BE2C (cell line): ENCODE measurements at regions not wholly inside any gene's neighbourhood (a gene's known extent, or its start where the extent isn't known, plus 50 kb on each side); places are given as distances from the start of the nearest gene placed in this dataset.
"Not testable (repeated sequence)": the region's sequence is repeated elsewhere in the genome, so short reads cannot be mapped to it uniquely, and the experiment has no call there.

Experiments
- DNase-seq: peaks from one replicate; pipeline ENCODE4 v3.0.0-alpha.2; 2020
- H3K27me3 ChIP-seq: fragments of 250-450 bp; sonication (Bioruptor Pico); 2 replicates; pipeline ENCODE4 v1.5.1; 2020; ENCODE audit warnings: mild to moderate bottlenecking
- H3K36me3 ChIP-seq: fragments of 250-450 bp; sonication (Bioruptor Pico); 2 replicates; pipeline ENCODE4 v1.5.1; 2020; ENCODE audit warnings: mild to moderate bottlenecking
- H3K4me1 ChIP-seq: fragments of 250-450 bp; sonication (Bioruptor Pico); 2 replicates; pipeline ENCODE4 v1.5.1; 2020
- H3K4me3 ChIP-seq: 2 replicates; pipeline ENCODE4 v1.5.1; 2011; ENCODE audit warnings: low read depth, low read length
- H3K9me3 ChIP-seq: fragments of 250-450 bp; sonication (Bioruptor Pico); 2 replicates; pipeline ENCODE4 v1.5.1; 2020
- CTCF ChIP-seq: IDR thresholded peaks from 2 replicates; pipeline ENCODE4 v1.5.1; 2012; ENCODE audit warnings: mild to moderate bottlenecking, low read depth, low read length

- no peaks in the 10 kb centered on the region for H3K4me1 ChIP-seq
- no peaks in the 10 kb centered on the region for H3K9me3 ChIP-seq
- no peak for TF ChIP-seq CTCF
- H3K27me3 ChIP-seq, result no peaks in the 10 kb centered on the region
- DNase-seq, result no peak
- no peaks in the 10 kb centered on the region for H3K36me3 ChIP-seq
- H3K4me3 ChIP-seq, result no peak overlapping the region
Measured at GRCh38 chrX:142299406-142299805, 94.3 kb upstream of the MAGEC2 start.

- Histone ChIP-seq H3K36me3 (no peaks in the 10 kb centered on the region), H3K4me1 (no peaks in the 10 kb centered on the region), H3K27me3 (no peaks in the 10 kb centered on the region), H3K9me3 (no peaks in the 10 kb centered on the region), H3K4me3 (no peak overlapping the region)
- no peak for TF ChIP-seq CTCF
- no peak for DNase-seq
Measured at GRCh38 chrX:142296421-142296820, 91.3 kb upstream of the MAGEC2 start.

GRCh38 chrX:142295190-142295589 lies 90.1 kb upstream of the MAGEC2 start:
- no peaks in the 10 kb centered on the region for H3K27me3 ChIP-seq
- TF ChIP-seq CTCF, result no peak
- H3K36me3 ChIP-seq, result no peaks in the 10 kb centered on the region
- no peaks in the 10 kb centered on the region for H3K4me1 ChIP-seq
- H3K4me3 ChIP-seq, result no peak overlapping the region
- no peaks in the 10 kb centered on the region for H3K9me3 ChIP-seq
- no peak for DNase-seq

GRCh38 chrX:142270166-142270565 lies 65.1 kb upstream of the MAGEC2 start:
- H3K4me3 ChIP-seq, H3K27me3 ChIP-seq, DNase-seq, H3K9me3 ChIP-seq, H3K36me3 ChIP-seq, H3K4me1 ChIP-seq: not testable (repeated sequence)

GRCh38 chrX:142266417-142266816 lies 61.3 kb upstream of the MAGEC2 start:
- Histone ChIP-seq H3K9me3 (no peaks in the 10 kb centered on the region), H3K4me3 (no peak overlapping the region), H3K27me3 (no peaks in the 10 kb centered on the region), H3K4me1 (no peaks in the 10 kb centered on the region), H3K36me3 (no peaks in the 10 kb centered on the region)
- DNase-seq, result no peak
- TF ChIP-seq CTCF, result no peak

- H3K9me3 ChIP-seq, H3K27me3 ChIP-seq, H3K36me3 ChIP-seq, H3K4me1 ChIP-seq, DNase-seq, H3K4me3 ChIP-seq: not testable (repeated sequence)
Measured at GRCh38 chrX:142265549-142265948, 60.5 kb upstream of the MAGEC2 start.

GRCh38 chrX:142256935-142257334 lies 51.8 kb upstream of the MAGEC2 start:
- H3K27me3 ChIP-seq, result no peaks in the 10 kb centered on the region
- H3K9me3 ChIP-seq, result no peaks in the 10 kb centered on the region
- no peak for TF ChIP-seq CTCF
- H3K4me1 ChIP-seq, result no peaks in the 10 kb centered on the region
- no peak for DNase-seq
- no peak overlapping the region for H3K4me3 ChIP-seq
- H3K36me3 ChIP-seq, result no peaks in the 10 kb centered on the region
